Activated T-cell treated with anti-CD3 and anti-CD28 coated beads, Interleukin-2, amount 50 U/mL, for 4 hours (primary cell): ENCODE measurements at regions not wholly inside any gene's neighbourhood (a gene's known extent, or its start where the extent isn't known, plus 50 kb on each side); places are given as distances from the start of the nearest gene placed in this dataset.

Experiments
- ATAC-seq, 2 donors: fragments of 200-7000 bp; cut with Tn5 transposase; one replicate each; pipeline ENCODE4 v1.10.0; 2021
- DNase-seq: peaks from one replicate; pipeline ENCODE4 v3.0.0-alpha.2; 2020
- H3K27me3 Mint-ChIP-seq: one replicate; pipeline ENCODE4 v1.8.0; 2021; ENCODE audit warnings: low read depth, mixed read lengths
- H3K36me3 Mint-ChIP-seq: one replicate; pipeline ENCODE4 v1.8.0; 2022; ENCODE audit warnings: mixed read lengths; ENCODE audit not compliant: insufficient read depth
- H3K4me1 Mint-ChIP-seq: one replicate; pipeline ENCODE4 v1.8.0; 2021; ENCODE audit warnings: low read depth, mixed read lengths
- H3K4me3 Mint-ChIP-seq: one replicate; pipeline ENCODE4 v1.8.0; 2021; ENCODE audit warnings: mild to moderate bottlenecking, moderate library complexity, mixed read lengths
- H3K9me3 Mint-ChIP-seq: one replicate; pipeline ENCODE4 v1.8.0; 2021; ENCODE audit warnings: mixed read lengths

DNA sequence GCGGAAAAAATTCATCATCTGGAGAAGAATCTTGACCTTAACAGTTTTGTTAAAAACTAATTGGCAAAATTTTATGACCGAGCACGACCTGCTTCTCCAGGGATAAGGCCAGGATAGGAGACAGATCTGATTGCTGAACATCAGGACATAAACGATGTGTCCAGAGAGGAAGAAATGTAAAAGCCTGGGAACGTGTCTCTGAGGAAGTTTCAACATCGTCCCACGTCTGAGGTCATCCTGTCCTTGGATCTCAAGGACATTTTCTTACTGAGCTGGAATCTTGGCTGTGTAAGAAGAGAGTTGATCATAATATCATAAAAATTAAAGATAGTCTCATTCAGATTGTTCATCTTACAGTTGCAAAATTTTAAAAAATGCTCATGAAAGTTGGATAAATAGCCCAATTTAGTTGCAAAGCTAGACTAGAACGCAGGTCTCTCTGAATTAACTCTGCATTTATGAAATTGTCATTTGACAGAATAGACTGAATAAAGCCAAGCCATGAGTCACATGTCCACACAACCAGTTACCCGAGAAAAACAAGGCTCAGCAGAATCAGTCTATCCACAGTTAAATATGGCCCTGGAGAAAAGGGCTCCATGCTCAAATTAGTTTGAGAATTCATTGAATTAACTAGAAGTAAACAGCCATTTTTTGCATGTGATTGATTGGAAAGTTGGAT is 120.0 kb upstream of the EGFR start:
- ATAC-seq = no peak

DNA sequence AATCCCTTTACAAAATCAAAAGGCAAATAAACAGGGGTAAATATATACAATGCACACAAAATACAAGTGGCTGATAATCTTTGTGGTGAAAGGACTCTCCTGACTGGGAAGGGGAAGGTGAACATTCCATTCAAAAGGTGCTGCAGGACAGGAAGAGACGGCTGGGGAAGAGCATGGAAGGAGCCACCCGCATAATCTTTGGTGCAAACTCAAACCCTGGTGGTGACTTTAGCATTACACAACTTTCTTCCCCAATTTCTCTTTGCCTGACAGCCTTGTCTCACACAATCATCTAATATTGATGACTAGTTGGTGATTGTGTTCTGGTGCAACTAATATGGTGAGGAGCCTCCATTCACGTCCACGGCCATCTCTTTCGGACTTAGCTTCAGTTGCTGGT is 117.0 kb upstream of the EGFR start:
- no peaks in the 10 kb centered on the region for H3K9me3 Mint-ChIP-seq
- no peak overlapping the region for H3K4me3 Mint-ChIP-seq
- peaks cover 2% of the 10 kb centered on the region for H3K27me3 Mint-ChIP-seq
- no peak for DNase-seq
- H3K4me1 Mint-ChIP-seq = no peaks in the 10 kb centered on the region
- no peaks in the 10 kb centered on the region for H3K36me3 Mint-ChIP-seq
- no peak for ATAC-seq

More for the DNA sequence above, 120.0 kb upstream of the EGFR start:
- H3K4me3 Mint-ChIP-seq = no peak overlapping the region
- DNase-seq = no peak
- no peaks in the 10 kb centered on the region for H3K36me3 Mint-ChIP-seq
- H3K4me1 Mint-ChIP-seq = no peaks in the 10 kb centered on the region
- H3K9me3 Mint-ChIP-seq = no peaks in the 10 kb centered on the region
- peaks cover 9% of the 10 kb centered on the region for H3K27me3 Mint-ChIP-seq

GRCh38 chr7:54904130-54904529 is 114.7 kb upstream of the EGFR start:
- H3K36me3 Mint-ChIP-seq = no peaks in the 10 kb centered on the region
- no peaks in the 10 kb centered on the region for H3K27me3 Mint-ChIP-seq
- H3K4me3 Mint-ChIP-seq = no peak overlapping the region
- H3K9me3 Mint-ChIP-seq = peaks cover 11% of the 10 kb centered on the region
- ATAC-seq (no peak), DNase-seq (no peak)
- no peaks in the 10 kb centered on the region for H3K4me1 Mint-ChIP-seq

GRCh38 chr7:54904986-54905385 is 113.8 kb upstream of the EGFR start:
- Mint-ChIP-seq H3K4me3 (no peak overlapping the region), H3K27me3 (no peaks in the 10 kb centered on the region), H3K9me3 (peaks cover 11% of the 10 kb centered on the region), H3K36me3 (no peaks in the 10 kb centered on the region), H3K4me1 (no peaks in the 10 kb centered on the region)
- DNase-seq (no peak), ATAC-seq (no peak)

GRCh38 chr7:54906963-54907362 is 111.9 kb upstream of the EGFR start:
- H3K9me3 Mint-ChIP-seq = peaks cover 11% of the 10 kb centered on the region
- DNase-seq (no peak), ATAC-seq (no peak)
- no peaks in the 10 kb centered on the region for H3K27me3 Mint-ChIP-seq
- H3K36me3 Mint-ChIP-seq = no peaks in the 10 kb centered on the region
- H3K4me3 Mint-ChIP-seq = no peak overlapping the region
- no peaks in the 10 kb centered on the region for H3K4me1 Mint-ChIP-seq

- H3K9me3 Mint-ChIP-seq = peaks cover 11% of the 10 kb centered on the region
- DNase-seq = no peak
These were observed 110.8 kb upstream of the EGFR start for GRCh38 chr7:54907981-54908380.

GRCh38 chr7:54908760-54909438 is 109.9 kb upstream of the EGFR start:
- Mint-ChIP-seq H3K27me3 (no peaks in the 10 kb centered on the region), H3K4me3 (no peak overlapping the region), H3K36me3 (no peaks in the 10 kb centered on the region), H3K9me3 (peaks cover 11% of the 10 kb centered on the region), H3K4me1 (no peaks in the 10 kb centered on the region)
- no peak for DNase-seq
- no peak for ATAC-seq

More at GRCh38 chr7:54907981-54908380, 110.8 kb upstream of the EGFR start:
- no peaks in the 10 kb centered on the region for H3K36me3 Mint-ChIP-seq
- no peak overlapping the region for H3K4me3 Mint-ChIP-seq
- no peaks in the 10 kb centered on the region for H3K4me1 Mint-ChIP-seq
- no peaks in the 10 kb centered on the region for H3K27me3 Mint-ChIP-seq
- ATAC-seq = no peak

GRCh38 chr7:54915870-54916598 is 102.8 kb upstream of the EGFR start:
- no peaks in the 10 kb centered on the region for H3K4me1 Mint-ChIP-seq
- no peaks in the 10 kb centered on the region for H3K36me3 Mint-ChIP-seq
- ATAC-seq (no peak), DNase-seq (no peak)
- no peaks in the 10 kb centered on the region for H3K9me3 Mint-ChIP-seq
- H3K27me3 Mint-ChIP-seq = no peaks in the 10 kb centered on the region
- H3K4me3 Mint-ChIP-seq = no peak overlapping the region

GRCh38 chr7:54917613-54918391 is 101.0 kb upstream of the EGFR start:
- no peak for ATAC-seq
- H3K4me1 Mint-ChIP-seq = no peaks in the 10 kb centered on the region
- no peaks in the 10 kb centered on the region for H3K36me3 Mint-ChIP-seq
- no peaks in the 10 kb centered on the region for H3K27me3 Mint-ChIP-seq
- no peak overlapping the region for H3K4me3 Mint-ChIP-seq
- no peak for DNase-seq
- H3K9me3 Mint-ChIP-seq = no peaks in the 10 kb centered on the region

DNA sequence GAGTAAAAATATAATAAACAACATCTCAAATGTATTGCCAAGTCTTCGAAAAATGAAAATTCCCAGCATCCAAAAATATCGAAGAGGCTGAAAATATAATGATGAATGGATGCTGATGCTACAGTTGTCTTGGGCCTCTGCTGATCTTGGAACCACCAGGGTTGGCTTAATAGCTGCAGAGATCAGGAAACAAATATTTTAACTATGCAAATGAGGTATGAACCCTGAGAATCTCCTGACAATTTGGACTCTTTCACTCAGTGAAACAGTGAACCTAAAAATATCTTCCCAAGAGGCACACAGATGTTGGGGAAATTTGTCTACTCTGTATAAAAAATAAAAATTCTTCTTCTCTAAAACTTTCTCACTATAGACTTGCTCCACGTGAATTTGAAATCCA is 97.7 kb upstream of the EGFR start:
- H3K9me3 Mint-ChIP-seq = peaks cover 7% of the 10 kb centered on the region
- ATAC-seq = no peak
- no peaks in the 10 kb centered on the region for H3K36me3 Mint-ChIP-seq
- no peaks in the 10 kb centered on the region for H3K4me1 Mint-ChIP-seq
- peaks cover 4% of the 10 kb centered on the region for H3K27me3 Mint-ChIP-seq
- H3K4me3 Mint-ChIP-seq = no peak overlapping the region
- no peak for DNase-seq

- H3K36me3 Mint-ChIP-seq = no peaks in the 10 kb centered on the region
- DNase-seq (no peak), ATAC-seq (no peak)
- H3K4me3 Mint-ChIP-seq = no peak overlapping the region
- peaks cover 2% of the 10 kb centered on the region for H3K4me1 Mint-ChIP-seq
- H3K27me3 Mint-ChIP-seq = peaks cover 28% of the 10 kb centered on the region
- peaks cover 24% of the 10 kb centered on the region for H3K9me3 Mint-ChIP-seq
These were observed 87.3 kb upstream of the EGFR start for GRCh38 chr7:54931532-54931931.

DNA sequence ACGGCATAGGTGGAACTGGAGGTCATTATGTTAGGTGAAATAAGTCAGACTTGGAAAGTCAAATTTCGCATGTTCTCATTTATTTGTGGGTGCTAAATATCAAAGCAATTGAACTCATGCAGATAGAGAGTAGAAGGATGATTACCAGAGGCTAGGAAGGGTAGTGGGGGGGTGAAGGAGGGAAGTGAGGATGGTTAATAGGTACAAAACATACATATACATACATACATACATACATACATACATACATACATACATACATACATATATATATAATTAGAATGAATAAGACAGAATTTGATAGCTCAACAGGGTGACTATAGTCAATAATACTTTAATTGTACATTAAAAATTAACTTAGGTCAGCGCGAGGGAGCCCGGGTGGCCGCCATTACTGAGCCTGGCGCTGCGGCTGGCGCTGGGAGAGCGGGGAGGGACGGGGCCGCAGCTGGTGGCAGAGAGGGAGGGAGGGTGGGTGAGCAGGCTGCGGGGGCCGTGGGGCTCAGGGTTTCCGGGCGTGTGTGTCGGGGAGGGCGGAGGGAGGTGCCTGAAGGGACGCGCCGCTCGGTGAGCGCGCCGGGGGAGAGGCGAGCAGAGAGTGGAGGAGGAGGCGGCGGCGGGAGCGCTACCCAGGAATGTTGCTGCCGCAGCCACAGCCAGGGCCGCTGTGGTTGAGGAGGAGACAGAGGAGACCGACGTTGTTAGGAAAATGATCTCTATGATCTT is 85.8 kb upstream of the EGFR start:
- DNase-seq (no peak), ATAC-seq (no peak)
- H3K9me3 Mint-ChIP-seq = peaks cover 21% of the 10 kb centered on the region
- H3K36me3 Mint-ChIP-seq = no peaks in the 10 kb centered on the region
- peaks cover 26% of the 10 kb centered on the region for H3K27me3 Mint-ChIP-seq
- peaks cover 2% of the 10 kb centered on the region for H3K4me1 Mint-ChIP-seq
- no peak overlapping the region for H3K4me3 Mint-ChIP-seq

DNA sequence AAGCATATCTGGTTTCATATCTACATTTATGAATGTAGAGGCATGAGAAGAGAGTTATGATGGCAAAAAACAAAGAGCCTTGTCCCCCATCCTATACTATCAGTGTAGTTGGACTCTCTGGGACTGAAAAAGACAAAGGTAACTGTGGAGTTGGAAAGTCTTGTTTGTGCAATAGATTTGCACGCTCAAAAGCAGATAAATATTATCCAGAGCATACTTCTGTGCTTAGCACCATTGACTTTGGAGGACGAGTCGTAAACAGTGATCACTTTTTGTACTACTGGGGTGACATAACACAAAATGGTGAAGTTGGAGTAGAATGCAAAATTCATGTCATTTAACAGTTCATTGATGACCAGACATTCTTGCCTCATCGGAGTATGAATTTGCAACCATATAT is 85.2 kb upstream of the EGFR start:
- ATAC-seq (no peak), DNase-seq (no peak)
- H3K4me3 Mint-ChIP-seq = no peak overlapping the region

DNA sequence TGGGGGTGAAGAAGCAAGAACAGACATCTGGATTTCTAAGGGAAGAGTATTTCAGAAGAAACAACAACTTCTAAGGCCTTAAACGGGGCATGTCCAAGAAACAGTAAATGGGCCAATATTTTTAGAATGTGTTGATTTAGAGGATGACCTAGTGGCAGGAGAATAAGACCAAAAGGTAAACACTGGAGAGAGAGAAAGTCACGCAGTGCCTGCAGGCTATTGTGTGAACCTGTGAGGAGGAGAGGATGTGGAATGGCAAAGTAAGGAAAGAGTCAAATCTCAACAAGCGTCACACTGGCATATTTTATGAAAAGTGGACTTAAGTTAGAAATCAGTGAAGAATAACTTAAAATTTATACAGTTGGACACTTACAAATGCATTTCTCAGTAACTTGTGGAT is 78.1 kb upstream of the EGFR start:
- Mint-ChIP-seq H3K36me3 (no peaks in the 10 kb centered on the region), H3K9me3 (no peaks in the 10 kb centered on the region), H3K4me1 (no peaks in the 10 kb centered on the region), H3K27me3 (no peaks in the 10 kb centered on the region), H3K4me3 (no peak overlapping the region)
- ATAC-seq = no peak
- DNase-seq = no peak

More for the DNA sequence above, 85.2 kb upstream of the EGFR start:
- Mint-ChIP-seq H3K27me3 (peaks cover 26% of the 10 kb centered on the region), H3K4me1 (peaks cover 2% of the 10 kb centered on the region), H3K36me3 (no peaks in the 10 kb centered on the region), H3K9me3 (peaks cover 19% of the 10 kb centered on the region)
